ENCODE measurements at regions not wholly inside any gene's neighbourhood (a gene's known extent, or its start where the extent isn't known, plus 50 kb on each side); places are given as distances from the start of the nearest gene placed in this dataset.

- no peak for DNase-seq
These were observed 432.7 kb downstream of the SLITRK5 start for GRCh38 chr13:88103824-88104223.

GRCh38 chr13:88104576-88104975, 433.4 kb downstream of the SLITRK5 start:
- DNase-seq = no peak

GRCh38 chr13:88107570-88107969, 436.4 kb downstream of the SLITRK5 start:
- no peak for DNase-seq

- DNase-seq = no peak
These were observed 441.4 kb downstream of the SLITRK5 start for GRCh38 chr13:88112526-88112925.

- DNase-seq = no peak
These were observed 444.8 kb downstream of the SLITRK5 start for GRCh38 chr13:88115976-88116375.

- DNase-seq = no peak
These were observed 447.8 kb downstream of the SLITRK5 start for GRCh38 chr13:88118952-88119351.

GRCh38 chr13:88124142-88124541, 453.0 kb downstream of the SLITRK5 start:
- DNase-seq = no peak

- no peak for DNase-seq
These were observed 453.9 kb downstream of the SLITRK5 start for GRCh38 chr13:88125055-88125454.

- no peak for DNase-seq
These were observed 465.1 kb downstream of the SLITRK5 start for GRCh38 chr13:88136098-88136790.

- DNase-seq = no peak
These were observed 471.5 kb downstream of the SLITRK5 start for GRCh38 chr13:88142653-88143052.

GRCh38 chr13:88144580-88144979, 473.4 kb downstream of the SLITRK5 start:
- no peak for DNase-seq

- no peak for DNase-seq
These were observed 482.2 kb downstream of the SLITRK5 start for GRCh38 chr13:88153353-88153752.

GRCh38 chr13:88154001-88154400, 482.8 kb downstream of the SLITRK5 start:
- DNase-seq = no peak

- no peak for DNase-seq
These were observed 491.0 kb downstream of the SLITRK5 start for GRCh38 chr13:88162076-88162702.

- no peak for DNase-seq
These were observed 505.1 kb downstream of the SLITRK5 start for GRCh38 chr13:88176231-88176630.

- no peak for DNase-seq
These were observed 512.3 kb downstream of the SLITRK5 start for GRCh38 chr13:88183440-88183839.

GRCh38 chr13:88188986-88189385, 517.8 kb downstream of the SLITRK5 start:
- no peak for DNase-seq

GRCh38 chr13:88189728-88190127, 518.6 kb downstream of the SLITRK5 start:
- no peak for DNase-seq

- no peak for DNase-seq
These were observed 524.9 kb downstream of the SLITRK5 start for GRCh38 chr13:88196106-88196505.

GRCh38 chr13:88217372-88217771, 546.2 kb downstream of the SLITRK5 start:
- DNase-seq = no peak

GRCh38 chr13:88217883-88218282, 546.7 kb downstream of the SLITRK5 start:
- DNase-seq = no peak

GRCh38 chr13:88223958-88224357, 552.8 kb downstream of the SLITRK5 start:
- no peak for DNase-seq

- no peak for DNase-seq
These were observed 564.3 kb downstream of the SLITRK5 start for GRCh38 chr13:88235441-88235840.

GRCh38 chr13:88246239-88246638, 575.1 kb downstream of the SLITRK5 start:
- DNase-seq = no peak

GRCh38 chr13:88248393-88248792, 577.2 kb downstream of the SLITRK5 start:
- DNase-seq = no peak

Measured in DMS79 (cell line).